ENCODE measurements at regions not wholly inside any gene's neighbourhood (a gene's known extent, or its start where the extent isn't known, plus 50 kb on each side); places are given as distances from the start of the nearest gene placed in this dataset.

GRCh38 chr14:83151571-83151970, 1617.9 kb upstream of the SEL1L start:
- ATAC-seq (ENCODE audit: low FRiP score) (no peak), DNase-seq (no peak)
- no peak overlapping the region for H3K27ac ChIP-seq (ENCODE audit: low read depth in 1 of 2, low read length in 2 of 2)
- intact Hi-C loops (cut with DNase I), result no loop called here
- H3K4me1 ChIP-seq (ENCODE audit: control insufficient read depth in 1 of 2, insufficient read depth in 2 of 2, low read length in 2 of 2), result no peaks in the 10 kb centered on the region
- no peak overlapping the region for H3K4me3 ChIP-seq (ENCODE audit: low read length in 2 of 2)
- no peaks in the 10 kb centered on the region for H3K36me3 ChIP-seq (ENCODE audit: control insufficient read depth in 1 of 2, insufficient read depth in 2 of 2, low read length in 1 of 2)
- WGBS, 2 donors, result 92 to 96% methylated on average over 1 of the region's 1 CpG
- no peaks in the 10 kb centered on the region for H3K27me3 ChIP-seq (ENCODE audit: control insufficient read depth in 1 of 2, insufficient read depth in 2 of 2, low read length in 1 of 2)
- H3K9me3 ChIP-seq (ENCODE audit: control insufficient read depth, low read length), result no peaks in the 10 kb centered on the region

GRCh38 chr14:83153081-83153480, 1619.4 kb upstream of the SEL1L start:
- H3K36me3 ChIP-seq (ENCODE audit: control insufficient read depth in 1 of 2, insufficient read depth in 2 of 2, low read length in 1 of 2), result no peaks in the 10 kb centered on the region
- no peaks in the 10 kb centered on the region for H3K4me1 ChIP-seq (ENCODE audit: control insufficient read depth in 1 of 2, insufficient read depth in 2 of 2, low read length in 2 of 2)
- no peak overlapping the region for H3K27ac ChIP-seq (ENCODE audit: low read depth in 1 of 2, low read length in 2 of 2)
- intact Hi-C loops (cut with DNase I), result no loop called here
- DNase-seq, result no peak
- ATAC-seq (ENCODE audit: low FRiP score), result no peak
- H3K4me3 ChIP-seq (ENCODE audit: low read length in 2 of 2), result no peak overlapping the region
- no peaks in the 10 kb centered on the region for H3K27me3 ChIP-seq (ENCODE audit: control insufficient read depth in 1 of 2, insufficient read depth in 2 of 2, low read length in 1 of 2)
- 69 to 79% methylated on average over 1 of the region's 1 CpG for WGBS, 2 donors
- H3K9me3 ChIP-seq (ENCODE audit: control insufficient read depth, low read length), result no peaks in the 10 kb centered on the region

DNA sequence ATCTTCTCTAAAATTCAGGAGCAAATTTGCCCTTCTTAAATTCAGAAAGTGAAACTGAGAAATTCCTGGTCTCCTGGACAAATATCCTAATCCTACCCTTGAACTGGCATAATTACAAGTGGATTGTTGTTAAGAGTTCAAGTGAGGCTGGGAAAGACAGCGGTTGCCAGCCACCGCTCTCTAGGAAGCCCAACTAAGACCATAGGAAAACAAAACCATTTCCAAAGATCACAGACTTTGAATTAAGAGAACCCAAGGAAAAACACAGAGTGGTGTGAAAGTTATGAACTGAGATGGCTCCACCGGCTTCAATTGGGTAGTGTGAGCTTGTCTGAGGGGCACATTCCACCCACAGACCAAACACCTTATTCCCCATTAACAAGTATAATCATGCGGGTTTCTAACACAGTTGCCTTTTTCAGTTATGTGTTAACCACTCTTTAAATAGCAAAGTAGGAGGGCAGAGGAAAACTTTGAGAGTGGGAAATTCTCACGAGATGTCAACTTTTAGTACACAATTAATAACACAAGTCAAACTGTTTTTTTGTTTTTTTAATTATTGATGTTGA, 1628.8 kb upstream of the SEL1L start:
- Histone ChIP-seq H3K27me3 (ENCODE audit: control insufficient read depth in 1 of 2, insufficient read depth in 2 of 2, low read length in 1 of 2) (no peaks in the 10 kb centered on the region), H3K4me3 (ENCODE audit: low read length in 2 of 2) (peak overlapping the region in 1 of 2 donors; percentile 3), H3K36me3 (ENCODE audit: control insufficient read depth in 1 of 2, insufficient read depth in 2 of 2, low read length in 1 of 2) (no peaks in the 10 kb centered on the region), H3K9me3 (ENCODE audit: control insufficient read depth, low read length) (no peaks in the 10 kb centered on the region), H3K4me1 (ENCODE audit: control insufficient read depth in 1 of 2, insufficient read depth in 2 of 2, low read length in 2 of 2) (peaks cover 0 to 7% of the 10 kb centered on the region in 2 donors), H3K27ac (ENCODE audit: low read depth in 1 of 2, low read length in 2 of 2) (no peak overlapping the region)
- intact Hi-C loops (cut with DNase I), result no loop called here
- ATAC-seq (ENCODE audit: low FRiP score), result no peak
- 2 to 6% methylated on average over 5 of the region's 5 CpGs for WGBS, 2 donors
- peak in 1 of 2 donors; percentile 39 for DNase-seq

- intact Hi-C loops (cut with DNase I), result no loop called here
- Histone ChIP-seq H3K27ac (ENCODE audit: low read depth in 1 of 2, low read length in 2 of 2) (no peak overlapping the region), H3K36me3 (ENCODE audit: control insufficient read depth in 1 of 2, insufficient read depth in 2 of 2, low read length in 1 of 2) (no peaks in the 10 kb centered on the region), H3K4me1 (ENCODE audit: control insufficient read depth in 1 of 2, insufficient read depth in 2 of 2, low read length in 2 of 2) (peaks cover 0 to 7% of the 10 kb centered on the region in 2 donors), H3K4me3 (ENCODE audit: low read length in 2 of 2) (no peak overlapping the region), H3K27me3 (ENCODE audit: control insufficient read depth in 1 of 2, insufficient read depth in 2 of 2, low read length in 1 of 2) (no peaks in the 10 kb centered on the region), H3K9me3 (ENCODE audit: control insufficient read depth, low read length) (no peaks in the 10 kb centered on the region)
- no peak for ATAC-seq (ENCODE audit: low FRiP score)
- DNase-seq, result no peak
- 11 to 19% methylated on average over 4 of the region's 4 CpGs for WGBS, 2 donors
Measured at GRCh38 chr14:83163016-83163415, 1629.4 kb upstream of the SEL1L start.

GRCh38 chr14:83164016-83164415, 1630.4 kb upstream of the SEL1L start:
- Histone ChIP-seq H3K27ac (ENCODE audit: low read depth in 1 of 2, low read length in 2 of 2) (no peak overlapping the region), H3K4me3 (ENCODE audit: low read length in 2 of 2) (no peak overlapping the region), H3K9me3 (ENCODE audit: control insufficient read depth, low read length) (no peaks in the 10 kb centered on the region), H3K27me3 (ENCODE audit: control insufficient read depth in 1 of 2, insufficient read depth in 2 of 2, low read length in 1 of 2) (no peaks in the 10 kb centered on the region), H3K36me3 (ENCODE audit: control insufficient read depth in 1 of 2, insufficient read depth in 2 of 2, low read length in 1 of 2) (no peaks in the 10 kb centered on the region), H3K4me1 (ENCODE audit: control insufficient read depth in 1 of 2, insufficient read depth in 2 of 2, low read length in 2 of 2) (peaks cover 0 to 7% of the 10 kb centered on the region in 2 donors)
- no peak for ATAC-seq (ENCODE audit: low FRiP score)
- DNase-seq, result no peak
- intact Hi-C loops (cut with DNase I), result no loop called here
- 33 to 44% methylated on average over 6 of the region's 6 CpGs for WGBS, 2 donors

DNA sequence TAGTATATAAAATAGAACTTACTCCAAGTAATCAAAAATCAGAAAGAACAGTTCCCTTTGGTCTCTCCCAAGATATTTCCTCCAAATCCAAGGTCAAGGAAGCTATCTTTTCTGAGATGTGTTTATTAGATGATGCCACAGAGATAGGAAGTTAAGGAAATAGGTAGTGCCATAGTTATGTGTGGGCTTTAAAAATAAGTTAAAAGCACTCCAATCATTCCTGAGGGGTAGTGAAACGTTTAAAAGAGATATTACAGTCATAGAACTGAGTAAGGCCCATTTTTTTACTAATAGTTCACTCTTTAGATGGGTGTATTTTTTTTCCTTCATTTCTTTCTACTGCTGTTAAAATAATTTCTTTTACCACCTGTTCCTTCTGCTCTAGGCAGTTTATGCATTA, 1630.9 kb upstream of the SEL1L start:
- intact Hi-C loops (cut with DNase I), result no loop called here
- H3K27ac ChIP-seq (ENCODE audit: low read depth in 1 of 2, low read length in 2 of 2), result no peak overlapping the region
- no peak for ATAC-seq (ENCODE audit: low FRiP score)
- 22 to 27% methylated on average over 1 of the region's 1 CpG for WGBS, 2 donors
- no peaks in the 10 kb centered on the region for H3K27me3 ChIP-seq (ENCODE audit: control insufficient read depth in 1 of 2, insufficient read depth in 2 of 2, low read length in 1 of 2)
- no peak for DNase-seq
- no peaks in the 10 kb centered on the region for H3K9me3 ChIP-seq (ENCODE audit: control insufficient read depth, low read length)
- H3K4me1 ChIP-seq (ENCODE audit: control insufficient read depth in 1 of 2, insufficient read depth in 2 of 2, low read length in 2 of 2), result peaks cover 0 to 7% of the 10 kb centered on the region in 2 donors
- H3K36me3 ChIP-seq (ENCODE audit: control insufficient read depth in 1 of 2, insufficient read depth in 2 of 2, low read length in 1 of 2), result no peaks in the 10 kb centered on the region
- no peak overlapping the region for H3K4me3 ChIP-seq (ENCODE audit: low read length in 2 of 2)

DNA sequence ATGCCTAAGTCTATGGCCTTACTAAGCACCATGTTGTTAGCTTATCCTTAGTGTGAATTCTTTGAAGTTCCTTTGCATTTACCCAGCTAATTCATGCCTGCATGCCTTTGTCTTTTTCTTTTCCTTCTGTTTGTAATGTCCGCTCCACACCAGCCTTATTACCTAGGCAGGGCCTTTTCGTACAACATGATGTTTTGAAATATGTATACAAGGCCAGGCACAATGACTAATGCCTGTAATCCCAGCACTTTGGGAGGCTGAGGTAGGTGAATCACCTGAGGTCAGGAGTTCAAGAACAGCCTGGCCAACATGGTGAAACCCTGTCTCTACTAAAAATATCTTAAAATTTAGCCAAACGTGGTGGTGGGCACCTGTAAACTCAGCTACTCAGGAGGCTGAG, 1636.5 kb upstream of the SEL1L start:
- no peak overlapping the region for H3K4me3 ChIP-seq (ENCODE audit: low read length in 2 of 2)
- no peaks in the 10 kb centered on the region for H3K4me1 ChIP-seq (ENCODE audit: control insufficient read depth in 1 of 2, insufficient read depth in 2 of 2, low read length in 2 of 2)
- H3K9me3 ChIP-seq (ENCODE audit: control insufficient read depth, low read length), result no peaks in the 10 kb centered on the region
- intact Hi-C loops (cut with DNase I), result no loop called here
- WGBS, 2 donors, result 91 to 96% methylated on average over 3 of the region's 3 CpGs
- ATAC-seq (ENCODE audit: low FRiP score) (no peak), DNase-seq (no peak)
- no peaks in the 10 kb centered on the region for H3K36me3 ChIP-seq (ENCODE audit: control insufficient read depth in 1 of 2, insufficient read depth in 2 of 2, low read length in 1 of 2)
- H3K27me3 ChIP-seq (ENCODE audit: control insufficient read depth in 1 of 2, insufficient read depth in 2 of 2, low read length in 1 of 2), result no peaks in the 10 kb centered on the region
- H3K27ac ChIP-seq (ENCODE audit: low read depth in 1 of 2, low read length in 2 of 2), result no peak overlapping the region

- H3K27me3 ChIP-seq (ENCODE audit: control insufficient read depth in 1 of 2, insufficient read depth in 2 of 2, low read length in 1 of 2), result no peaks in the 10 kb centered on the region
- intact Hi-C loops (cut with DNase I), result no loop called here
- DNase-seq (no peak), ATAC-seq (ENCODE audit: low FRiP score) (no peak)
- no peak overlapping the region for H3K4me3 ChIP-seq (ENCODE audit: low read length in 2 of 2)
- H3K27ac ChIP-seq (ENCODE audit: low read depth in 1 of 2, low read length in 2 of 2), result no peak overlapping the region
- 92 to 93% methylated on average over 1 of the region's 1 CpG for WGBS, 2 donors
- no peaks in the 10 kb centered on the region for H3K9me3 ChIP-seq (ENCODE audit: control insufficient read depth, low read length)
- no peaks in the 10 kb centered on the region for H3K4me1 ChIP-seq (ENCODE audit: control insufficient read depth in 1 of 2, insufficient read depth in 2 of 2, low read length in 2 of 2)
- H3K36me3 ChIP-seq (ENCODE audit: control insufficient read depth in 1 of 2, insufficient read depth in 2 of 2, low read length in 1 of 2), result no peaks in the 10 kb centered on the region
Measured at GRCh38 chr14:83171761-83172160, 1638.1 kb upstream of the SEL1L start.

DNA sequence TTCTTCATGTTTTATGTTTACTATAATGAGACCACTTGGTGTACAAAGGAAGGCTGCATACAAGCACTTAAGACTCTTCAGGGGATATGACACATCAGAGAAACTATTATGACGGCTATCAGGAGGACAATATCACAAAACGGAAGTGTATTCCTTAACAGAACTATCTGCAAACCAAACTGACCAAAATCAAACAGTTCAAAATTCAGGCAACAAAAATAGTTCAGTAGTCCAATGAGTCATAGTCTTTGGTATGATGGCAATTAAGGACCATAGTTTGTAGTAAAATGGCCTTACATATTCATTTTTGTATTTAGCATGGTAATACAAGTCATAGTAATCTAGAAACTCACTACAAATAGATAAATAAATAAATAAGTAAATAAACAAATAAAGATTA, 1638.7 kb upstream of the SEL1L start:
- intact Hi-C loops (cut with DNase I), result no loop called here
- no peaks in the 10 kb centered on the region for H3K36me3 ChIP-seq (ENCODE audit: control insufficient read depth in 1 of 2, insufficient read depth in 2 of 2, low read length in 1 of 2)
- H3K4me3 ChIP-seq (ENCODE audit: low read length in 2 of 2), result no peak overlapping the region
- H3K27ac ChIP-seq (ENCODE audit: low read depth in 1 of 2, low read length in 2 of 2), result no peak overlapping the region
- H3K4me1 ChIP-seq (ENCODE audit: control insufficient read depth in 1 of 2, insufficient read depth in 2 of 2, low read length in 2 of 2), result no peaks in the 10 kb centered on the region
- H3K9me3 ChIP-seq (ENCODE audit: control insufficient read depth, low read length), result no peaks in the 10 kb centered on the region
- H3K27me3 ChIP-seq (ENCODE audit: control insufficient read depth in 1 of 2, insufficient read depth in 2 of 2, low read length in 1 of 2), result no peaks in the 10 kb centered on the region
- ATAC-seq (ENCODE audit: low FRiP score) (no peak), DNase-seq (no peak)
- WGBS, 2 donors, result 31 to 56% methylated on average over 2 of the region's 2 CpGs

Data from aorta (tissue), 5 donors.